Choroid plexus epithelial cell (primary cell): ENCODE measurements at regions not wholly inside any gene's neighbourhood (a gene's known extent, or its start where the extent isn't known, plus 50 kb on each side); places are given as distances from the start of the nearest gene placed in this dataset.

Source experiments
- DNase-seq: peaks from one replicate; pipeline ENCODE4 v3.0.0-alpha.2; 2010; ENCODE audit warnings: low read depth
- H3K4me3 ChIP-seq: 2 replicates; pipeline ENCODE4 v1.5.1; 2011; ENCODE audit warnings: low read depth, mild to moderate bottlenecking, control low read depth, low read length, moderate library complexity
- CTCF ChIP-seq: conservative IDR thresholded peaks from 2 replicates; pipeline ENCODE4 v1.5.1; 2011; ENCODE audit warnings: low read depth, mild to moderate bottlenecking, control low read depth, inconsistent platforms, low read length, moderate library complexity

GRCh38 chr2:67970542-67970941 is 92.3 kb downstream of the C1D start:
- TF ChIP-seq CTCF: no peak
- H3K4me3 ChIP-seq: no peak overlapping the region
- no peak for DNase-seq

- no peak for TF ChIP-seq CTCF
- no peak overlapping the region for H3K4me3 ChIP-seq
- no peak for DNase-seq
These were observed 88.0 kb downstream of the C1D start for GRCh38 chr2:67974559-67975430.

- H3K4me3 ChIP-seq: no peak overlapping the region
- TF ChIP-seq CTCF: no peak
- DNase-seq: no peak
These were observed 85.3 kb downstream of the C1D start for GRCh38 chr2:67977464-67977863.

GRCh38 chr2:67982956-67983355 is 79.8 kb downstream of the C1D start:
- TF ChIP-seq CTCF: no peak
- DNase-seq: no peak
- no peak overlapping the region for H3K4me3 ChIP-seq

GRCh38 chr2:67984600-67984999 is 78.2 kb downstream of the C1D start:
- DNase-seq: no peak
- TF ChIP-seq CTCF: no peak
- no peak overlapping the region for H3K4me3 ChIP-seq

GRCh38 chr2:67985586-67985985 is 77.2 kb downstream of the C1D start:
- H3K4me3 ChIP-seq: no peak overlapping the region
- DNase-seq: no peak
- TF ChIP-seq CTCF: no peak

- TF ChIP-seq CTCF: no peak
- DNase-seq: no peak
- H3K4me3 ChIP-seq: no peak overlapping the region
These were observed 76.5 kb downstream of the C1D start for GRCh38 chr2:67986258-67986657.
